ENCODE measurements at regions not wholly inside any gene's neighbourhood (a gene's known extent, or its start where the extent isn't known, plus 50 kb on each side); places are given as distances from the start of the nearest gene placed in this dataset.

DNA sequence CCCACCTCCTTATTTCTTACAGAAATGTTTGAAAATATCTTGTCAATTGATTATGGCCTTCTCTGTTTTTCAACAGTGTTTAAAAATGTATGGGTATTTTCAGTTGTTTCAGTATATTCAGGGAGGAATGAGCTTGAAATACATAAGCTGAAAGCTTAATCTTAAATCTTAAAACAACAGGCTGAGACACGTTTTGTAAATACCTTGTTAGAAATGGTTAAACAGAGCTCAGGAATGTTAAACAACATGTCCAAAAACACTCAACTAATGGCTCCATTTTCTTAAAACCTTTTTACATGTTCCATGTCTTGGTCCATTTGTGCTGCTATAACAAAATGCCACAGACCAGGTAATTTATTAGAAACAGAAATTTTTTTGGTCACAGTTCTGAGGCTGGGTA lies 953.8 kb upstream of the ADGRL2 start:
- no peak for DNase-seq

DNA sequence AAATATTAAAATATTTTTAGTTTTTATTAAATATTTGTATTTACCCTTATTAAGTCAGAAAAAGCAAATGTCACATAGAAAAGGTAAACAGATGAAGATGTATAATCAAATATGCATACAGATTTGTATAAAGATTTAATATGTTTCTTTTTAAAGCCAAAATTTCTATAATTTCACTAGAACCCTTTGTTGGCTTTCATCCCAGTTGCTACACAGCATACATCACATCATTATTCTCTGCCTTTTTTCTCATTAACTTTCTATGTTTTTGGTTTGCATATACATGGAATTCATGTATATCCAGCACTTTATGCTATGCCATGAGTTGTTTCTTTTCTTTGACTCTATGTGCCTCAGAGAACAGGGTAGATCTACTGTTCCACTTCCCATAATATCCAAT lies 957.9 kb upstream of the ADGRL2 start:
- DNase-seq: no peak

DNA sequence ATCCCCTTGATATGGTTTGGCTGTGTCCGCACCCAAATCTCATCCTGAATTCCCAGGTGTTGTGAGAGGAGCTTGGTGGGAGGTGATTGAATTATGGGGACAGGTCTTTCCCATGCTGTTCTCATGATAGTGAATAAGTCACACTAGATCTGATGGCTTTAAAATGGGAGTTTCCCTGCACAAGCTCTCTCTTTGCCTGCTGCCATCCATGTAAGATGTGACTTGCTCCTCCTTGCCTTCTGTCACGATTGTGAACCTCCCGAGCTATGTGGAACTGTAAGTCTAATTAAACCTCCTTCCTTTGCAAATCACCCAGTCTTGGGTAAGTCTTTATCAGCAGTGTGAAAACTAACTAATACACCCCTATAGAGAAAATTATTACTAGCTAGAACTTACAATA lies 959.5 kb upstream of the ADGRL2 start:
- no peak for DNase-seq

DNA sequence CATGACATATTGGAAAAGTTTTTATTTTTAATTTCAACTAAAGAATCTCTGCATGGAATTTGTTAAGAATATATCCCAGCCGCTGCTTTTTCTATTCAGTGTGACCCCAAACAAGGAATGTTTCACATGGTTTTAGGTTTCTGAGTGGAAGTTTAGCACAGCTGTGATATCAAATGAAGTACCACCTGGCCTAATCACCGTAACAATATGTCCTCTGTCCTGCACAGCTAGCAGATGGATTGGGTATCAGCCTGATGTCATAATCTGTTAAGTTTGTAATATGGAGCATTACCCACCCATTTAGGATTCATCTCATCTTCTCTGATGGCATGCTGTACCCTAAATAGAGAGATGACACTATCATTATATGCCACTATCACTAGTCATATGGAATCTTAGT lies 963.7 kb upstream of the ADGRL2 start:
- DNase-seq: no peak

DNA sequence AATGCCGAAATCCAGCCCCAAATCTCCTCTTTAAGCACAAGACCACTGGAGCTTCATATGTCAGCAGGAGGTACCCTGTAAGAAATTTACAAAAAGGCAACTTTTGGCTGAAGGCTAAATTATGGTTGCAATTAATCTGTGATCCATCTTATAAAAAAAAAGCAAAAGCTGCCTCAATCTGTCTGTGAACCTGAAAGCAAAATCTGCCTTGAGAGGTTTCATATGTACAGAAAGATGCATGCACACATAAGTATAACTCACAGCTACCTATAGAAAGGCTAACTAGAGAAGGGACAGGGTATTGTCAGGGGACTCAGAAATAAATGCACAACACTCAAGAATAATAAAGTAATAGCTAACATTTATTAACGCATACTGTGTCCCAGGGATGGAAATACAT lies 964.2 kb upstream of the ADGRL2 start:
- no peak for DNase-seq

DNA sequence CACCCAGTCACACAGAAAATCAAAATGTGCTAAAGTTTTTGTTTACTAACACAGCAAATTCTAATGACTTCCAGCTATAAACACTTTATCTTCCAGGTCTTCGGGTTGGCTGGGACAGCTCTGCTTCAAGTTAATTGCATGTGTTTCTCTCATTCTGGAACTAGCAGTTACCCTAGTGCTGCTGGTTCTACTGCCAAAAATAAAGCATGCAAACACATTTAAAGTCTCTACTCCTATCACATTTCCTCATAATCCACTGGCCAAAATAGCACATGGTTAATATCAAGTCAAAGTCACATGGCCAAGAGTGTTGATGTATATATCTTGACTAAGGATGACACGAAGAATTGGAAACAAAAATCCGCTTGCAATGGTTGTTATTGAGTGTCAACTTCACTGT lies 973.1 kb upstream of the ADGRL2 start:
- DNase-seq: no peak

DNA sequence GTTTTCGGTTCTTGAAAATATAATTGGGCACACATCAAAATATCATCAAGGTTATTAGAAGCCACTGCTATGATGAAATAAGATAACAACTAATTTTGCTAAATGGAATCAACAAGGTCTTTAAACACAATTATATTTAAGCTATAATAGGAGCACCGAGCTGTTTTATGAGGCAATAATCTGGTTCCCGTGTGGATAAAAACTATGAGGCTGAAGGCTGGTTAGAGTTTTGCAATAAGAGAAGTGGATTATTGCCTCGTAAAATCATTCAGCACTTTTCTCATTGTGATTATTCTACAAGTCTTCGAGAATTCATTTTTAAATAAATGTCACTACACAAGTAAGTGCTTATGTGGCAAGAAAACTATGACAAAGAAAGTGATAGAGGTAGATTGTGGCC lies 975.7 kb upstream of the ADGRL2 start:
- no peak for DNase-seq

DNA sequence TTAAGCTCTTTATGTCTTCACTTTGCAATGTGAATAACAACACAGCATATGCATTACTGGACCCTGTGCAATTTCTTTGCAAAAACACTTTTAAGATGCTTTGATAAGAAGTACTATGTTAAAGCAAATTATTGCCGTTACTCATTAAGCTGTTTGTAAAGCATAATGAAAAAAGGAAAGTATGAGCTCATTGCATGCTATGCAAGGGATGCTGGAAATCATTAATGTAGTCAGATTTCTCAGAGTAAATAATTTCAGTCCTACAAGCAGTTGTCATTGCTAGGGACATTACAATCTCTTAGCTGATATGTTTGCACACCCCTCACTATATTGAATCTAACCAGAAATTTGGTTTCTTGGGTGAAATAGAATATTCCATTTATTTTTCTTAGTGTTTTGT lies 982.5 kb upstream of the ADGRL2 start:
- no peak for DNase-seq

DNA sequence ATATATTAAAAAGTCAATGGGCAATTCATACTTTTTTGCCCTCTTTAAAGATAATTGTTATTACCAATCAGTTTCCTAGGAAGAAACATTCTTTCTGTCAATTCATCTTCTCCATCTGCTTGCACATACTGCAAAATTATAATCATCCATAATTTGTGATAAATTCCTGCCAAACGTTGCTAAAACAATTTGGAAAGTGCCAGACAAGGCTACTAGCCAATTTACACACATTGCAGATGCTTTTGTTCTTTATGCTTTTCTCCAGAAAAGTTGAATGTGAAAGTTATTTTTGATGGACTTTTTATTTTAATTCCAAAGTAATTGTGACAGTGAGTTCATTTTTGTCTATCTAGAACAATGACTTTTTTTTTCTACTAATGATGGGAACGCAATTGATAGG lies 992.8 kb upstream of the ADGRL2 start:
- no peak for DNase-seq

DNA sequence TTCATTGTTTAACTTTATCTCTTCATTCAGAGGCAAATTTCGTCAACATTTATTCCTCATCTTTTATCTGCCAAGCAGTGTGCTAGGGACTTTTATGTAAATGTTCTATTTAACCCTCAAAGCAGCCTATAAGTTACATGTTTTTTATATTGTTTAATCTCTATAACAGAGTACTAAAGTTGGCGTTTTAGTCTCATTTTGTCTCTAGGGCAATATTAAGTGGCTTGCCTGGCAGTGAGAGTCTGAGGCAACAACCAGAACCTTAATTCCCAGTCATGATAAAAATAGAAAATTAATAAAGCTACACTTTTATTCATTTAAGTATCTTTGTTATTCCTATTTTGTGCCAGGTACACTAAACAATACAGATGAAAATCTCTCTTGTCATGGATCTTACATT lies 994.3 kb upstream of the ADGRL2 start:
- DNase-seq: no peak

DNA sequence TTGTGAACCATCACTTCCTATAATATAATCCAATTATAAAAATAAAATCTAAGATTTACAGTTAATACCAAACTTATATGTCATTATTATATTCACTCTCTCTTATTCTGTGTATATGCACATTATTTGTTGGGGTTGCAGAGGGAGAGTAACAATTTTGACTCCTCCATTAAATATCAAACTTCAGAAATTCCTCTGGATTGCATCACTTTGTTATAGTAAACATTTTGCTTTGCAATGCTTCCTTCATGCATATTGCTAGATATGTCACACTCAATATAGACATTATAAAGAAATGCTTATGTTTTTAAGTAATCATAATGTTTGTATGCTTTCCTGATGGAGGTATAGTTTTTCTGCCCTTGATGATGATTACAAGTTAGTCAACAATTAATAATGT lies 999.0 kb upstream of the ADGRL2 start:
- no peak for DNase-seq

DNA sequence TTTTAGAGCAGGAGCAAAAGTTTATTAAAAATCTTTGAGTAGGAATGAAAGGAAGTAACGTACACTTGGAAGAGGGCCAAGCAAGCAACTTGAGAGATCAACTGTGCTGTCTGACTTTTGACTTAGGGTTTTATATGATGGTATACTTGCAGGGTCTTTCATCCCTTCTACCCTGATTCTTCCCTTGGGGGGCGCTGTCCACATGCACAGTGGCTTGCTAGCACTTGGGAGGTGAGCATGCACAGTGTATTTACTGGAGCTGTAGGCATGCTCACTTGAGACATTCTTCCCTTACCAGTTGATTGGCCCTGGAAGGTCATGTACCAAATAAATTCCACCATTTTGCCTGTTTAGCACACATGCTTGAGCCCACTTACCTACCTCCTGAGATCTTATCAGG lies 1001.3 kb upstream of the ADGRL2 start:
- DNase-seq: no peak

DNA sequence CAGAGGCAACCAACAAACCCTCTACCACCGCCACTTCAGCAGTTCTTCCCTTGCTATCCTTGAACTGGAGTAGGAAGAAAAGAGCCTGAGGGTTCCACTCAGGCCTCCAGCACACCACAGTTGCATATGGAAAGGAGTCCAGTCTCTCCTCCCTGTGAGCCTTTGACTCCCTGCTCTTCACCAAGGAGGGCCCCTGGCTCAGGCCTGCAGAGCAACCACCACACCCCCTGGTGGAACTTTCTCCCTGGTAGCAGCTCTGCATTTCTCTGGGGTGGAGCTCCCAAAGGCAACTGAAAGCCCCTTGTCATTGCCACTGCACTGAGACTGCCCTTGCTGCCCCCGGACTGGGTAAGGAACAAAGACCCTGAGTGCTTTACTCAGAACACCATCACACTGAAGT lies 1021.5 kb upstream of the ADGRL2 start:
- no peak for DNase-seq

DNA sequence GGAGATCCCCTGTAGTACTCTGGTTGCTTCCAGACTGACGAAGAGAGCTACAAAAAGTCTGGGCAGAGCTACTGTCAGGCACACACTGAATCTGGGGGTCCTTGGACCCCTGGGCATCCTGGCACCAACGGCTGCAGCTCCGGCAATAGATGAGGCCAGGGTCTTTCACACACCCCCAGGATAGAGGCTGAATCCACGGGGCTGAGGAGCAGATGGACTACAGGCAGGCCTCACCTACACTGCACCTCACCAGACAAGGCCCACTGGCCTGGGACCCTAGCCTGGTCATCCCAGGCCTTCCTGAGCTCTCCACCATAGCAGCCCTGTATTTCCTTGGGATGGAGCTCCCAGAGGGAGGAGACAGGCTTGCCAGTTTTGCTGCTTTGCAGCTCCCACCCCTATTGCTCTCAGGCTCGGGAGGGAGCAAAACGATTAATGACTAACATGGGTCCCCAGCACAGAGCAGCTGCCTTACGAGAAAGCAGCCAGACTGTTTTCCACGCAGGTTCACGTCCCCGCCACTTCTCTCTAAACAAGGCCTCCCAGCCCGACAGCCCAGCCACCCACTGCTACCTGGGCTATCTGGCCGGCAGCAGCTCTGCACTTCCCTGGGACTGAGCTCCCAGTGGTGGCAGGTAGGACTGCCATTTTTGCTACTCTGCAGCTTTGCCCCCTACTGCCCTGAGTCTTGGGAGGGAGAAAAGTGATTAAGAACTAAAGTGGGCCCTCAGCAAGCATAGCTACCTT lies 1022.5 kb upstream of the ADGRL2 start:
- no peak for DNase-seq

DNA sequence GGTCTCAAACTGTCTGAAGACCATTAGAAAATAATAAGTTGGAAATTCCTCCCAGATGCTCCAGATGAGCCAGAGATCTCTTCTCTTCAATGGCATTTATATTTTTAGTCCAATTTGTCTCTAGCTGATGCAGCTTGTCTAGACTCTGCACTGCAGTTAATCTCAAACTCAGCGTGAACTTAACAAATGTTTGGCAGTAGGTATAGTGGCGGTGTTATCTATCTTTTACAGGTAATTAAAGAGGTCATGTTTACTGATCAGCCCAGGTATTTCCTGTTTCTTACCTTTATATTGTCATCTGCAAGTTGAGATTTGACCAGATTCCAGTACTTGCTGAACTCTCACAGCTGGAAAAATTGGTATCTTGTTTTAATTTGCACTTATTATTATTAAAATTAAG lies 1024.5 kb upstream of the ADGRL2 start:
- no peak for DNase-seq

DNA sequence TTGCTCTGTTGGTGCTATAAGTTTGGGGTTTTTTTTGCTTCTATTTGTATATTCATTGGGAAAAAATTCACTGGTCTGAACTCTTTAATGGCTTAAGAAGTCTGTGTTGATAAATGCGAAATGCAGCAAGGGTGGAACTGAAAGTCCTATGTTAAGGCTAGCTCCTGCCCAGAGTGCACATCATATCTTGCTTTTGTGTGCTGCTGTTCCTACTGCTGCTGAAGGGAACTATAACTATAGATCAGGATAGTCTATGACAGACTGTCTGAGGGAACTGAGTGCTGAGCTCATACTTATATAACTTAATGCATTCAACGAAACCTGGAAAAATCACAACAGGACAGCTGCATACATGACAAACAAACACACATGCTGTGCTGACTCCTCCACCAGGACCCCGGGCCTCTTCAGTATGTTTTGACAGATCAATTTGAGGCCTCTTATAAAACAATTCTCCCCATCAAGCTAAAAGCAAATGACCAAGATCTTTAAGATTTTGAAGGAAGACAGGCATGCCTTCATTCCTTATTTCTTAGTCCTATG lies 1031.5 kb upstream of the ADGRL2 start:
- no peak for DNase-seq

DNA sequence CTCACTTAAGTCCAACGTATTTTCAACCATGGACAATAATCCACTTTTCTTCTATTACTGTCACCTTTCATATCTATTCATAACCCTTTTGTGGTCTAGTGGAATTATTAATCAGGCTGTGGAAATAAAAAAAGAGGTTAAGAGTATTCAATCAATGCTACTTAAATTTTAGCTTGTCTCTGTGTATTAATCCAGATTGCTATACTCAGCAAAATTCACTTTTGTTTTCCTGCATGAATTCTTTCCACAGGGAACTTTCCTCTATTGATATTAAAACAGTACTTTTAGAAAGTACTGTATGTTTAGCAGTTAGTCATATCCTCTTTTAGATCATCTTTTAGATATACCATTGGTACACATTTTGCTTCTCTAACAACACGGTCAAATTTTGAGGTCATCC lies 1033.0 kb upstream of the ADGRL2 start:
- no peak for DNase-seq

DNA sequence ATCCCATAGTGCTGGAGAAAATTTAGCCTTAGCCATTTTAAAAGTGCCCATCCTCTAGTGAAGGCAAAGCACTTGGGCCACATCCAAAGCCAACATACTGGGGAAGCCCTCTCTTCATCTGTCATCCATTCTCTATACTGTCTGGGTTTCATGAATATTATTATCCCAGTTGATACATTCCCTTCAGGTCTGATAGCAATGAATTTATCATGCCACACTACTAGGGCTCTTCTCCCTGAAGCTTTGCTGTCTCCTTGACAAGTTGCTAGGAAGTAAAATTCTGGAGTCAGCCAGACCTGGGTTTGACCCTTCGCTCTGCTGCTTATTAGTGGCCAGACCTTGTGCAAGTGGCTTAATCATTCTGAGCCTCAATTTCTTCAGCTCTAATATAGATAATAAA lies 1041.4 kb upstream of the ADGRL2 start:
- DNase-seq: no peak

DNA sequence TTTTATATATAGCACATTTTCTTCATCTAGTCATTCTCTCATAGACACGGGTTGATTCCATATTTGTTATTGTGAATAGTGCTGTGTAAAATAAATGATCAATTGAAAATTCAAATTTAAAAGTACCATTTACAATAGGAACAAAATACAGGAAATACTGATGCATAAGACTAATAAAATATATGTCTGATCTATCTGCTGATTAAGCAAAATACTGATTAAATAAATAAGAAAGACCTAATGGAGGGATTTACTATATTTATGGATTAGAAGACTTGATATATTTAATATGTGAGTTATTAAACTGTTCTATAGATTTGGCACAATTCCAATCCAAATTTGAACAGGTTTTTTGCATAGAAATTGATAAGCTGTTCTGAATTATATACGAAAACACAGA lies 1044.8 kb upstream of the ADGRL2 start:
- no peak for DNase-seq

DNA sequence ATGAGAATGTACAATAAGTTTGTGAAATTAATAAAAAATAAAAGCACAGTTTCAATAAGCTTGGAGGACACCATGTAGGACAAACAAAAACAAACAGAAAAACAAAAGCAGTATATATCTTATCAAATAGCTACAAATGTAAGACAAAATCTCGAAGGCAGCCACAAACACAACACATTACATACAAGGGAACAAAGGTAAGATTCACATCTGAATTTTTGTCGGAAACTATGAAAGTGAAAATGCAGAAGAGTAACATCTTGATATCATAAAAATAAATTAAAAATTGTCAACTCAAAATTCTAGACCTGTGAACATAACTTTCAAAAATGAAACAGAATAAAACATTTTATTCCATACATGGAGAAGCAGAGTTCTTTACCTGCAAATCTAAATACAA lies 1049.5 kb upstream of the ADGRL2 start:
- no peak for DNase-seq

DNA sequence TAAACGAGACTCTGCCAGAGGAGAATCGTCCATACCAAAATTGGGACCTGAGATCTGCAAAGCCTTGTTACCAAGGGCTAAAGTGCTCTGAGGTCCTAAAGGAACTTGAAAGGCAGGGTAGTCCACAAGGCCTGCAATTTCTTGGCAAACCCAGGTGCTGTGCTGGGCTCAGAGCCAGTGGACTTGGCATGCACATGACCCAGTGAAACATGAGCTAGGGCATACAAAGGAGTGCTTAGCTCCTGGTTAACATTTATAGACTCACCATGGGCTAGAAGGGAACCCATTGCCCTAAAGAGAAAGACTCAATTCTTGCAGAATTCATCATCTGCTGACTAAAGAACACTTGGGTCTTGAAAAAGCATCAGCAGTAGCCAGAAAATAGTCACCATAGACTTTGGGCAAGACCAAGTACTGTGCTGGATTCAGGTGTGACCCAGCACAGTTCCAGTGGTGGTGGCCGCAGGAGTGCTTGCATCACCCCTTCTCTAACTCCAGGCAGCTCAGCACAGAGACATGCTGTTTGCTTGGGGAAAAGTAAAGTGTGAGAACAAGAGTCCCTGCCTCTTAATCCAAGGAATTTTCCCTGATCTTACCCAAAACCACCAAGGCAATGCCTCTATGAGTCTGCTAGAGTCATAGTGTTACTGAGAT lies 1069.4 kb upstream of the ADGRL2 start:
- no peak for DNase-seq

DNA sequence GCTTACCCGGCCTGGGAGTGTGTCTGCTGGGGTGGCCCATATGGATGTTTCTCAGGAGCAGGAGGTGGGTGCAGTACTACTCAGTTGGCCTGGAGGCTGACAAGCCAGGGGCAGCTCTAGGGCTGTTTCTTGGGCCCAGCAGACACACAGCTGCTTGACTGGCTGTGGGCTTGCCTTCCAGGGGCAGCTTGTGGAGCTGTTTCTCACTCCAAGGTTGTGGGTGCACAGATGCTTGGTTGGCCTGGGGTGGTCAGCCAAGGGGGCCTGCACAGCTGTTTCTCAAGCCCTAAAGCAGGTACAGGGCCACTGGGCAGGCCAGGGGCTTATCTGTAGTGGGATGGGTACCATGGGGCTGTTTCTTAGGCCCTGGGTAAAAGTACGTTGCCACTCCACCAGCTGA lies 1078.1 kb upstream of the ADGRL2 start:
- DNase-seq: no peak

DNA sequence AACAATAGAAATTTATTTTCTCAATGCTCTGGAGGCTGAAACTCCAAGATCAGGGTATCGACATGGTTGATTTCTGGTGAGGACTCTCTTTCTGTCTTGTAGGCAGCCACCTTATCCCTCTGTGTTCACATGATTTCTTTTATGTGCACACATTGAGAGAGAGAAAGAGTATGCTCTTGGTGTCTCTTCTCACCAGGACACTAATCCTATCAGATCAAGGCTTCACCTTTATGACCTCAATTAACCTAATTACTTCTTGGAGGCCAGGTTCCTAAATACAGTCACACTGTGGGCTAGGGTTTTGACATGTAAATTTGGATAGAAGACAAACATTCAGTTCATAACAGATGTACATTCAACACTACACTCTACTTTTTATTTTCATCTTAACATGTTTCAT lies 1094.2 kb upstream of the ADGRL2 start:
- DNase-seq: no peak

DNA sequence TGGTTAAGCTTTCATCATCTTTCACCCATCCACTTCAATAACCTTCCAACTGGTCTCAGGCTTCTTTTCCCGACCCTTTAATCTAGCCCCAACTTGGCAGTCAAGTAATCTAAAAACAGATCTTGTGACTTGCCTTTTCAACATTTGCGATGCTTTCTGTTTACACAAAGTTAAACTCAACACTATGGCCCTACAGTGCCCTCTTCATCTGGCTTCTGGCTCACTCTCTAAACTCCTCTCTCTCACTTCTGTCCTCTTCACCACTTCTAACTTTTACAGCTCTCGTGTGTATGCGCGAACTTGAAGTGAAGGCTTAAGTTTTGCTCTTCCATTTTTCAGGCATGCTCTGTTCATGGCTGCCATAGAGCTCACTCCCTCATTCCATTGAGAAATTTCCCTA lies 1122.3 kb upstream of the ADGRL2 start:
- DNase-seq: no peak

DNA sequence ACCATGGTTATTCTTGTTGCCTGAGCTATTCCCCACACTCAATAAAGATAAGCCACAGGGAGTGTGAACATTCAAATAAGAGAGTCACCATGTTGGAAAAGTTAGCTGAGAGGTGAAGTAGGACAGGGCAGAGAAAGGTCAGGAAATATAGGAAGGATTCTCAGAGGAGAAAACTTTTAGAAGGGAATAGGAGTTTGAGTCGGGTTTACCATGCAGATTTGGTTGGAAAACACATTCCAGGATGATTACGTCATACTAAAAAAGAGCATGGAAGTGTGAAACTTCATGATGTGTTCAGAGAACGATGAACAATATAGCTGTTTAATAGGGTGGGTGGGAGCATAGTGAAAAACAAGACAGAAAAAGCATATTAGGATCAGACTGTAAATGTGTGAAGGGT lies 1125.3 kb upstream of the ADGRL2 start:
- DNase-seq: no peak
